ENCODE measurements at regions not wholly inside any gene's neighbourhood (a gene's known extent, or its start where the extent isn't known, plus 50 kb on each side); places are given as distances from the start of the nearest gene placed in this dataset.

DNA sequence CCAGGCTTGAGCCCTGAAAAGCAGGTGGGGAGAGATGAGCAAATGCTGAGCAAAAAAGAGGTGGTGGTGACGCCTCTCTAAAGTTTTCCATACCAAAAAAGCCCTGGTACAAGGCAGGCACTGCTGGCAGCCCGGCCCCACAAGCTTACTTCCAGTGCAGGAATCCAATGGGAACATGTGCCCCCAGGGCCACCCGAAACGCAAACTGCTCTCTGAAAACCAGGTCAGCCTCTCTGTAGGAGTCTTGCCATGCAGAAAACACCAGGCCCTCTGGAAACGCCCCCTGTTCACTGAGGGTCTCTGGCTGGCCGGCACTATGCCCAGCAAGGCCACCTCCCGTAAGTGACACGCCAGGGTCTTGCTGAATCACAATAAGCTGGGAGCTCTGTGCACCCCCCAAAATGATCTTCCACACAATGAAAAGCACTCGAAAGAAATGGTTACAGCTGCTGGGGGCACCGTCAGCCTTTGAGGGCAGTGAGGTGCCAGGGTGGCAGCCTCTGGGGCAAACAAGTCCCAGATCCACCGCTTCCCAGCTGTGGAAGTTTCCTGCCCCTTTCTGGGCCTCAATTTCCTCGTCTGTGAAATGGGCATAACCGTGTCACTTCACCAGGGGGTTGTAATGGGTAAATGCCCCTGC, 170.5 kb downstream of the TOMM20 start:
- TF ChIP-seq, protein P1, sequence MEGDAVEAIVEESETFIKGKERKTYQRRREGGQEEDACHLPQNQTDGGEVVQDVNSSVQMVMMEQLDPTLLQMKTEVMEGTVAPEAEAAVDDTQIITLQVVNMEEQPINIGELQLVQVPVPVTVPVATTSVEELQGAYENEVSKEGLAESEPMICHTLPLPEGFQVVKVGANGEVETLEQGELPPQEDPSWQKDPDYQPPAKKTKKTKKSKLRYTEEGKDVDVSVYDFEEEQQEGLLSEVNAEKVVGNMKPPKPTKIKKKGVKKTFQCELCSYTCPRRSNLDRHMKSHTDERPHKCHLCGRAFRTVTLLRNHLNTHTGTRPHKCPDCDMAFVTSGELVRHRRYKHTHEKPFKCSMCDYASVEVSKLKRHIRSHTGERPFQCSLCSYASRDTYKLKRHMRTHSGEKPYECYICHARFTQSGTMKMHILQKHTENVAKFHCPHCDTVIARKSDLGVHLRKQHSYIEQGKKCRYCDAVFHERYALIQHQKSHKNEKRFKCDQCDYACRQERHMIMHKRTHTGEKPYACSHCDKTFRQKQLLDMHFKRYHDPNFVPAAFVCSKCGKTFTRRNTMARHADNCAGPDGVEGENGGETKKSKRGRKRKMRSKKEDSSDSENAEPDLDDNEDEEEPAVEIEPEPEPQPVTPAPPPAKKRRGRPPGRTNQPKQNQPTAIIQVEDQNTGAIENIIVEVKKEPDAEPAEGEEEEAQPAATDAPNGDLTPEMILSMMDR (IDR thresholded peaks at IDR 0.05): no peak
- no peak for TF ChIP-seq POLR2A (IDR thresholded peaks at IDR 0.05)

All from uterus (tissue), 2 donors.